ENCODE measurements at regions not wholly inside any gene's neighbourhood (a gene's known extent, or its start where the extent isn't known, plus 50 kb on each side); places are given as distances from the start of the nearest gene placed in this dataset.

DNA sequence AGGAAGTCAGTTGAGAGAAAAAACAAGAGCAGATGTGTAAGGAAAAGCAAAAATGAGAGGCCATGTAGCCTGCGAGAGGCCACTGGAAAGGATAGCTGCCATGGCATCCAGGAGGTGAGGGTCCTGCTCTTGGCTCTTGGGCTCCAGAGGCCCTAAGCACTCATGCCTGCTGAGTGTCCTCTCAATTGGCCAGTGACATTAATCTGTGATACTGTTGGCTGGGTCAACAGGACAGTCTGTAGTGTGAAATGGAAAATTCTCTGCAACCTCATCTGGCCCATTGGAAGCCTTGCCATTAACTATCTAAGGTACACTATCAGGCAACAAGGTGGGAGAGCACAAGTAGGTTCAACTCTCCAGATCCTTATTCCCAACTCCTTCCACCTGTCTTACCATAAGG lies 180.9 kb downstream of the LY86 start:
- intact Hi-C loops (cut with DNase I) = no loop called here
- no peak for DNase-seq

DNA sequence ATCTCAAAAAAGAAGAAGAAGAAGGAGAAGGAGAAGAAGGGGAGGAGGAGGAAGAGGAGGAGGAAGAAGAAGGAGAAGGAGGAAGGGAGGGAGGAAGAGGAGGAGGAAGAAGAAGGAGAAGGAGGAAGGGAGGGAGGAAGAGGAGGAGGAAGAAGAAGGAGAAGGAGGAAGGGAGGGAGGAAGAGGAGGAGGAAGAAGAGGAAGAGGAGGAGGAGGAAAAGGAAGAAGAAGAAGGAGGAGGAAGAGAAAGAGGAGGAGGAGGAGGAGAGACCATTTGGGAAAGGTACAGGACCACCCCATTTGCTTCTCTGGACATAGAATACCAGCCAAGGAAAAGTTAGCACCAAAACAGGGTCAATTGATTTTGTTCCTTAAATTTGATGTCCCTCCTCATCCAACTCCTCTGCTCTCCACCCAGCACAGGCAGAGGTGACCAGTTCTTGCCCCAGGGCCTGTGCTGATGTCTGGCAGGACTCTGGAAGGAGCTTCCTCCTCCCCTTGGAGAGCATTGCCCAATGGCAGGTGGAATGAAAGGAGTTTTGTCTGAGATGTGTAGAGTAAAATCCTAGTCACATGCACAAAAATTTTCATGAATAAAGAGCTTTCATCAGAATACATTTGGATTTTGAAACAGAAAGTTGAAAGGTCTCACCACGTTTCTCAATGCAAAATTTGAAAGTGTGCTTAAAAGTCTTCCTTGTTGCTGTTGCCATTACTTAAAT lies 182.9 kb downstream of the LY86 start:
- no peak for DNase-seq
- intact Hi-C loops (cut with DNase I) = no loop called here

DNA sequence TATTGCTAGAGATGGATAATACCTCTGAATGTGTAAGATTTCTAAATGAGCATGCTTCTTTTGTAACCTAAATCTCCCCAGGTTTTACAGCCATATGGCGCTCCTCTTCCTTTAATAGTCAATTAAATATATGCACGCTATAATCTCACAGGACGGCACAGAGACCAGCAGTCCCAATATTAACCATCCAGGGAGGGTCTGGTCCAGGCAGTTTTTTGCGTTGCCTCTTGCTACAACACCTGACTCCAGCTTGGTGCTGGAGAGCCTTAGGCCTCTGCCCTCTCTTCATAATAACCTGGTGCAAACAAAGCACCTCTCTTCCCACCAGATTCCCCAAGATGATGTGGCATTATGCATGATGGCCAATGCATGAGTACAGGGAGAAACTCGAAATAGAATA lies 183.4 kb downstream of the LY86 start:
- intact Hi-C loops (cut with DNase I) = no loop called here
- no peak for DNase-seq

DNA sequence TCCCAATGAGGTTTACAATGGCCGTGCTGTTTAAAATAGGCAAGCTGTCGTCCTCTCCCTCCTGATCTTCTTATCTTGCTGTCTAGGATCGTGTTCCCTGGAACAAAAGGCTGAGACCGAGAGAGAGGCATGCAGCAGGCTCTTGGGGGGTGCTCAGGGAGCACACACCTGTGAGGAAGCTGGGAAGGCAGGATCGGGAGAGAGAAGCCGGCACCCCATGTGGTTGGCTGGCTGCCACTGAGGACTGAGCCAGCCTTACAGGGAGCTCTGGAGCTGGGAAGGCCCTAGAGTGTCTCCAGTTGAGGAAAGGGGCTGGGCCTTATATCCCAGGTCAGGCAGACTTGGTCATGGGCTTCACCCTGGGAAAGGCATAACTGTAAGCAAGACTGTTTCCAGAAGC lies 184.2 kb downstream of the LY86 start:
- intact Hi-C loops (cut with DNase I) = no loop called here
- no peak for DNase-seq

DNA sequence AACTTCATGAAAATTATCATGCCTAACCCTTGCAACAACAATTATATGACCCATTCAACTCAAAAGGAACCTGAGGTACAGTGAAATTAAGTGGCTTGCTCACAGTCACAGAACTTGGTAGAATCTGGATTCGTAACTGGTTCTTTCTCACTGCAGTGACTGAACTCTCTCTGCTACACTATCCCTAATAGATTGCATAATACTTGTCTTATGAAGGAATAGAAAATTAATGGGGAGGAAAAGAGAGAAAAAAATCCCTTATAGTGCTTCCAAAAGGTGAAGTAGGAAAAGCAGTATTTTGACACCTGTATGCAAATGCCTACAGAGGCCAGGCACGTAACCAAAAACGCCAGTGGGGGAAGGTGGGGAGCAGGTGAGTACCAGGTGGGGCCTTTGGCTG lies 186.6 kb downstream of the LY86 start:
- intact Hi-C loops (cut with DNase I) = no loop called here
- DNase-seq = no peak

DNA sequence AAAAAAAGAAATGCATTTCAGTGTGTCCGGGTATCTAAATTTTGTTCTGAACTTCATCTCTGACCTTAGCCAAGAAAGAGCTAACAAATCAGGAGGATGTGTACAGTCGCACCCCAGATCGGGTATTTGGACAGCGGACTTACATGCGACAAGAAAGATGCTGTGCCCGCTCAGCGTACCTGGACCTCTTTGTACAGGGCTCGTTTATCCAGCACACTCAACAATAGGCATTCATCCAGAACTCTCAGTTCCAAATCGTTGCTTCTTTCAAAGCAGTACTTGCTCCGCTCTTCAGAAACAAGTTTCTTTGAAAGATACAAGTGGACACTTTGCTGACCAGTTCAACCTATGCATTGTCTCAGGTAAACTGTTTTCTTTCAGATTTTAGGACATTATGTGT lies 191.7 kb downstream of the LY86 start:
- DNase-seq = no peak
- intact Hi-C loops (cut with DNase I) = no loop called here

DNA sequence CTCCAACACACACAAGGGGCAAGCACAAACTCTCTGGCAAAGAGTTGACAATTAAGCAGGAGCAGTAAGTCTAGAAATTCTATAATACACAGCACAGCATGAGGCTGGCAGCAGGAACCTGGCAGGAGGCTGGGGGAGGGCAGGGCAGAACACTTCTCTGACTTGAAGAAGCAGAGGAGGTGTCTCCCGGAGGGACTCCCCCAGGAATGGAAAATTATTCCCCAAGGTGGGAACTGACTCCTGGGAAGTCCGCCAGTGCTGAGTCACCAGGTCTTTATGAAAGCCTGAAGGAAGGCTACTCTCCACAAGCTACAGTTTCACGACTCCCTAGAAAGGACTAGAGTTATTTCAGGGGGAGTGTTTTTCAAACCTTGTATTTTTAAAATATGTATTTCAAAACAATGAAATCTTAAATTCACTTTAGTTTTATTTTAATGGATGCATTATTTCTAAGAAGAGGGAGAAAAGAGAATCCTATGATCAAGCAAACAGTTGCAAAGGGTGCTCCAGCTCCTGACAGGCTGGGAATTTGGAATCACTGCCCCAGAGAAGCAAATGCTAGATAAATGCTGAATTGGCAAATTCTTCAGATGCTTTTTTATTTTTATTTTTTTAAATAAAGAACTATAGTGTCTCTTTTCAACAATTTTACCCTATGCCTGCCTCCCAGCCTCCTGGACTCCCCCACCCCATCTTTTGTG lies 192.8 kb downstream of the LY86 start:
- peak in 6 of 42 donors; percentile 14 to 71 (median 34) for DNase-seq
- intact Hi-C loops (cut with DNase I) = no loop called here

DNA sequence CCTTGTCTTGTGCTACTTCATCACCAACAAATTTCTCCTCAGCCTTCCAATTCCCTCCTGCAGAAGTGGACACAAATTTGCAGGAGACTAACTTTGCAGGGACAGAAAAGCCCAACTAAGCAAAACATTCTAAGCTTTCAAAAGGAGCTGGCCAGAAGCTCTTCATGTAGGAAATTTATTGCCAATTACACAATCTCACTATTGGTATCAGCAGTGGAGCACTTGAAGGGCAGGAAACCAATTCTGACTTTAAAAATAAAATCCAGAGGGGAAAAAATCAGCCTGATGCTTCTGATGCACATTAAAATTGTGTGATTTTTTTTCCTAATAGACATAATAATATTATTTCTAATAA lies 193.3 kb downstream of the LY86 start:
- no peak for DNase-seq
- intact Hi-C loops (cut with DNase I) = no loop called here

DNA sequence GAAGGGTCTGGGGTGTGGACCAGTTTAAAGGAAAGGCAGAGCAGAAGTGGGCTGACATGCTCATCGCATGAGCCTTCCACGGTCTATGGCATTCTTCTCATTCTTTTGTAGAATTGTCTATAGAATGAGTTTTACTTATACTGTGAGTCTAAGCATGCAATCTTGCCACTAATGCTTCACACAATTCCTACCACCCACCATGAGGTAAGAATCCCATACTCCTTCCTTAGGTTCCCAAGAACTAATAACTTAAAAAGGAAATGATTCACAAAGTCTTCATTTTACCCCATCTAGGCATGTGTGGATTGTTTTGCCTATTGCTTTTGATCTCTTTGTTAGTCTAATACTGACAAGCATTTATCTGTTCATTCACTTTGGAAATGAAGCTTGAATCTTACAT lies 195.2 kb downstream of the LY86 start:
- no peak for DNase-seq
- intact Hi-C loops (cut with DNase I) = no loop called here

DNA sequence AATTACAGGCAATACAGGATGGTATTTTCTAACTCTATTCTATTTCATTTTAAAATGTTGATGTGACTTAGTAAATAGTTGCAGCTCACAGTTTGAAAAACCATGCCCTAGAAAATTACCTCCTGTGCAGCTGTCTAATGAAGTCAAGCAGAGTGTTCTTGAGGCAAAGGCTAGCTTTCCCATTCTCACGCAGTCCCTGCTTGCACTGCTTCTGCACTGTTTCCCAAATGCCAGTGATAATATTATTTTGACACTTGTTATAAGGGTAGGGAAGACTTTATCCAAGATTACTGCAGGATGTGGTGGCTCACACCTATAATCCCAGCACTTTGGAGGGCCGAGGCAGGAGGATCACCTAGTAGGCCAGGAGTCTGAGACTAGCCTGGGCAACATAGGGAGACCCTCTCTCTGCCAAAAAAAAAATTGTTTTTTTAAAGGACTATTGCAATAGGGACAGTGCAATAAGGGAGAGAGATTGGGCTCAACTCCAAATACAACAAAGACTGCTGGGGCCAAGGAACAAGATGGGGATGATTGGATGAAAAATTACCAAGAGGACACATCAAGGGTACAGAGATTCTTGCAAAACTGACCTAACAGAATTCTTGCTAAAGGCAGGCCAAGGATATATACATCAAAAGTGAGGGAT lies 196.1 kb downstream of the LY86 start:
- intact Hi-C loops (cut with DNase I) = no loop called here
- DNase-seq = no peak

DNA sequence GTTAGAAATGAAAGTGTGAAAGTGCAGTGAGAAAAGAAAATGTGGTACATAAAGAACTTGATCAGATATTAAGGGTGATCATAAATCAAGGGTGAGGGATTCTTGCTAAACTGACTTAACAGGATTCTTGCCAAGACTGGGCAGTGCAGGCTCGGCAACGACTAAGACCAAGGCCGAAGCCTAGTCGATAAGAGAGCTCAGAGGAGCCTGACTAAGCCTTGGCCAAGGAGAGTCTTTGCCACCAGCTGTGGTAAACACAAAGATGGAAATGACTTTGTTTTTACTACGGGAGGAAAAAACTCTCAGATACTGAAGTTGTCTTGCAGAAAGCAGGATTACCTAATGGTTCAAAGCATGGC lies 196.6 kb downstream of the LY86 start:
- DNase-seq = no peak
- intact Hi-C loops (cut with DNase I) = no loop called here

DNA sequence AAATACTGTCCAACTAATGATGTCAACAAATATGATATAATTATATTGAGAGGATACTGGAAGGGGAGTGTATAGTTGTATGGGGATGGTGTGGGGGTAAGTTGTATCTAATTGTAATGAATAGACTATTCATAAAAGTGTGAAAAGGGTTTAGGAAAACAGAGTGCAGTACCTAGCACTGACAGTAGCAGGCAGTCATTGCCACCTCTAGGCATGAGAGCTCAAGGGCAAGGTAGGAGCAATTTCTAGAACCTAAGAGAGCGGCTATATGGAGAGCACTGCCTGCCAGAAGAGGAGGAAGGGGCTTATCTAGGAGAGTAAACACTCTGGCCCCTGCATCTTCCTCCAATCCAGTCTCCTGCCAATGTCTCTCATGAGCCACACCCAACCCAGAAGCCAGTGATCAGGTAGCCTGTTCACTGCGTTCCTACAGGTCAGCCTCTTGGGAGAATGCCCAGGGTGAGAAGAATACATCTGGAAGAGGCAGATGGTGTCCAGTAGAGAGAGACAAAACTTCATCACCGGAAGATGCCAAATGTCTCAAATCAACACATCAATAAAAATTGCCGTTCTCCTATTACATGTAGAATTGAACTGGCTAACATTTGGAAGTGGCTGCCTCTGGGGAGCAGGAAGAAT lies 200.0 kb downstream of the LY86 start:
- DNase-seq = no peak
- intact Hi-C loops (cut with DNase I) = no loop called here

DNA sequence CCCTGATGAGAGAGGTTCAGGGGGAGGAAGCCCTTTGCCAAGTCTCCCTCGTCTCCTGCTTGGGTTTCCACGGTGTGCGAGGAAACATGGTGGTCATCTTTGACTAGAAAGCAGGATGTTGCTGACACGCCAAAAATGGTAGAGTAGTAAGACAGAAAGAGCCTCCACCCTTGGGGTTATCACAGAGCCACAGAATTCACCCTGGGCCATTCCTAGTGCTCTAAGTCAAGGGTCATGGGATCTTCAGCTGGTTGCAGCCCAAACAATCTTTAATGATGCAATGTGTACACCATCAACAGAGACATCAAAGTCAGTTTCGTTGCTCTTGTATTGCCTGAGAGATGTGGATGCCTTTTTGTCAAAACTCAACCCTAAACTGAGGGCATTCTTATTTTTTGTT lies 201.9 kb downstream of the LY86 start:
- intact Hi-C loops (cut with DNase I) = no loop called here
- no peak for DNase-seq

DNA sequence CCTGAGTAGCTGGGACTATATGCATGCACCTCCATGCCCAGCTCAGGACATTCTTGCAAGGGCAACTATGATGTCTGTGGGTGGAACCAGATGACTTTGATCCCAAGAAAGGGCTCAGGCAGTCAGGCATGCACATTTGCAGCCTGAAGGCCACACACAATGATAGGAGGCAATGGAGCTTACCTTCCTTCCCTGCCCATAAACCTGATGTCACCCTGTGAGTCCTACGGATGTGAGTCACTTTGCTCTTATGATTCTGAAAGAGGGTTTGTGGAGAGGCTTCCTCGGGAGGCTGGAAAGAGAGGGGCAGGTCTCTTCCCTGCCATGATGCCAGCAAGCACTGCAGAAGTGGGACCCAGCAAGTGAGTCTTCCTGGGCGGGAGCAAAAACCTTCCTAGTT lies 202.4 kb downstream of the LY86 start:
- intact Hi-C loops (cut with DNase I) = no loop called here
- no peak for DNase-seq

DNA sequence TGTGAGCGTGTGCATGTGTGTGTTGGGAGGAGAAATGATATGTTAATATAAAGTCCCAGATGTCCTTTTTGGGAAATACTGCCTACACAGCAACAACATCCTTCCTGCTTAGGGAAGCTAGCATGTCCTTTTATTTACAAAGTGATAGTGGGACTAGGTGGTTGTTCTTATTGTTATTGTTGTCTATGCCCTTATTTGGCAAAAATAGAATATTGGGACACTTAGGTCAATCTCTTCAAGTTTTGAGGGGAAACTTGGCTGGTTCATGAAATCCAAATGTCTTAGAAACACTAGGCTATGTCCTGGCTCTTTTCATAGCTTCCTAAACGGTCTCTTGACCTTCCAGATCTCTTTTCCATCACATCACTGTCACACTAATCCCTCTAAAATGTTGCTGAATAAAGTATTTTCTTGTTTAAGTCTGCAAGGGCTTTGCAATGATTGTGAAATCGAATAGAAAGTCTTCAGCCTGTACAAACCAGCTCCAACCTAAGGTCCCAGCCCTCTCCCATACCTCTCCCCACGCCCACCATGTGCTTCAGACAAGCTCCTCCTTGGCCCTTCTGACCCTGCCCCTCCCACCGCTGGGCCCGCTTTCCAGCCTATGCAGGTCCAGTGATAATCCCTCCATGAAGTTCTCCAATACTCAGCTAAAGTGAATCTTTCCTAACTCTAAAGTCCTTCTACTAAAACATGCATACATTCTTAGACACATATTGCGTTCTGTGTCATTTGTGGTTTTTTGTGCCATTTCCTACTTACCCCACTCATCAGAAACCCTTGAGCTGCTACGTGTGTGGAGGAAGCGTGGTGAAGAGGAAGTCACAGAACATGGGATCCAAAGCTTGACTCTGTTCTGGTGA lies 205.1 kb downstream of the LY86 start:
- intact Hi-C loops (cut with DNase I) = no loop called here
- peak in 1 of 42 donors; percentile 19 for DNase-seq

DNA sequence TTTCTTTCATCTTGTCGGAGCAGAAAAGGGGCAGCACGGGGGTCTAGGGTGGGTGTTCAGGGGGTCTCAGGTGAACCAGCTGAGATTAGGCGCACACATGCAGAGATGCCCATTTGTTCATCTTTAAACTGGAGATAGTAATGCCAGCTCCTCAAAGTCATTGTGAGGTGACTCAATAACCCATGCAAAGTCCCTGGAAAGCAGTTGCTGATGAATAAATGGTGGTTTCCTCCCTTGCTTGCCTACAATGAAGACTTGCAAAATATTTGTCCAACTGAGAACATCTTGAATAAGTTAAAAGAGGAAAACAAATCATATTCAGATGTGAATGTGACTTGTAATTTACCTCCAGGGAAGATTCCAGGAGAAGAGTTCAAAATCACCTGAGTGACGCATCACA lies 206.9 kb downstream of the LY86 start:
- intact Hi-C loops (cut with DNase I) = no loop called here
- no peak for DNase-seq

DNA sequence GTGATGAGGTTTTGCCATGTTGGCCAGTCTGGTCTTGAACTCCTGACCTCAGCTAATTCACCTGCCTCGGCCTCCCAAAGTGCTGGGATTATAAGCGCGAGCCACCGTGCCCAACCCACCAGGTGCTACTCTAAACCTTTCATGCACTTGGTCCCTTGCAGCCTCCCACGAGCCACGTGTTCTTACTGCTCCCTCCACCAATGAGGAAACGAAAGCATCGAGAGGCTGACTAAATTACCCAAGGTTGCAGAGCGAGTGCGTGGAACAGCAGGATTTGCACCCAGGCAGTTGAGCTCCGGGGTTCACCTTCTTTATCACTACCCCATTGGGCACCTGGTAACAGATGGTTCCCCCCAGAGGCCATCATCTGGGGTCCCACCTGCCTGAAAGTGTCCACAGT lies 208.3 kb downstream of the LY86 start:
- intact Hi-C loops (cut with DNase I) = no loop called here

DNA sequence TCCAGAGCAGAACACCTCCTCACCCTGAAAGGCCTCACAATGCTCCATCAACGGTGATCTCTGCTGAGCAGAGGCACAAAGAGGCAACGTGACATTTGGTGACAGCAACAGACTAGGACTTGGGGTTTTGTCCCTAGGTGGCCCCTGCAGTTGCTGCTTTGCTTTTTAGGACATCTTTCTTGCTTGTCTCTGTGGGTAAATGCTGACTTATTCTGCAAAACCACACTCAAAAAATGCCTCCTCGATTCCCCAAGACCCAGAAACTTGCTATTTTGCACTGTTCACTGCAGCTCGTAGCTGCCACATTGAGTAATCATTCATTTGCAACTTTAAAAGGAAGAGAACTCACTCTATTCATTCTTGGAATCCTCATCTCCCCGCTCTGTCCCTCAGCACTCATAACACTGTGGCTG lies 209.9 kb downstream of the LY86 start:
- no peak for DNase-seq
- intact Hi-C loops (cut with DNase I) = no loop called here

More for the DNA sequence above, 208.3 kb downstream of the LY86 start:
- DNase-seq = peak in 4 of 42 donors; percentile 16 to 47 (median 28)

DNA sequence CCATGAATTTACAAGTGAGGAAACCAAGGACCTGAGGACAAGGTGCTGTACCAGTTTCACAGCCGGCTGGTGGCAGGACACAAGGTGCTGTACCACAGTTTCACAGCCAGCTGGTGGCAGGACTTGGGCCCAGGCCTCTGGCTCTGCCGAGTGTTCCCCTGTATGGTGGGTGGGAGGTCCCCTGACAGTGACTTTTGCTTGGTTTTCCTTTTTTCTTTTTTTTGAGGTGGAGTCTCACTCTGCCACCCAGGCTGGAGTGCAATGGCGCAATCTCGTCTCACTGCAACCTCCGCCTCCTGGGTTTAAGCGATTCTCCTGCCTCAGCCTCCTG lies 212.4 kb downstream of the LY86 start:
- intact Hi-C loops (cut with DNase I) = no loop called here

More for the DNA sequence above, 212.4 kb downstream of the LY86 start:
- no peak for DNase-seq
